ENCODE measurements at regions not wholly inside any gene's neighbourhood (a gene's known extent, or its start where the extent isn't known, plus 50 kb on each side); places are given as distances from the start of the nearest gene placed in this dataset.

DNA sequence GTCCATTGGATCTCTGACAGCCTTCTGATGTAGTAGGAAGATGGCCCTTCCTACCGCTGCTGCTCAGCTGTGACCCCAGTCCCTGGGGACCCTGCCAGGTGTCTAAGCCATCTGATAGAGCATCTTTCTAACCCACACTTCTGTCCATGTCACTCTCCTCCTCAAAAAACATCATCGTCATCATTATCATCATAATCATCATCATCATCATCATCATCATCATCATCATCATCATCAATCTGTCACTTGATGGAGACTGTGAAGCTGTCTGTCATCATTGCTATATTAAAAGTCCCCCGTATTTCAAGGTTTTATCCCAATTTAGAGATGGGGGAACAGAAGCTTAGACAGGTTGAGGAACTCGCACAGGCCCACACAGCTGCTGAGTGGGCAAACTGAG lies 75.1 kb upstream of the SLC6A11 start:
- DNase-seq (ENCODE audit: low read depth) = no peak

GRCh38 chr3:10741891-10742671 lies 73.9 kb upstream of the SLC6A11 start:
- DNase-seq (ENCODE audit: low read depth) = no peak

DNA sequence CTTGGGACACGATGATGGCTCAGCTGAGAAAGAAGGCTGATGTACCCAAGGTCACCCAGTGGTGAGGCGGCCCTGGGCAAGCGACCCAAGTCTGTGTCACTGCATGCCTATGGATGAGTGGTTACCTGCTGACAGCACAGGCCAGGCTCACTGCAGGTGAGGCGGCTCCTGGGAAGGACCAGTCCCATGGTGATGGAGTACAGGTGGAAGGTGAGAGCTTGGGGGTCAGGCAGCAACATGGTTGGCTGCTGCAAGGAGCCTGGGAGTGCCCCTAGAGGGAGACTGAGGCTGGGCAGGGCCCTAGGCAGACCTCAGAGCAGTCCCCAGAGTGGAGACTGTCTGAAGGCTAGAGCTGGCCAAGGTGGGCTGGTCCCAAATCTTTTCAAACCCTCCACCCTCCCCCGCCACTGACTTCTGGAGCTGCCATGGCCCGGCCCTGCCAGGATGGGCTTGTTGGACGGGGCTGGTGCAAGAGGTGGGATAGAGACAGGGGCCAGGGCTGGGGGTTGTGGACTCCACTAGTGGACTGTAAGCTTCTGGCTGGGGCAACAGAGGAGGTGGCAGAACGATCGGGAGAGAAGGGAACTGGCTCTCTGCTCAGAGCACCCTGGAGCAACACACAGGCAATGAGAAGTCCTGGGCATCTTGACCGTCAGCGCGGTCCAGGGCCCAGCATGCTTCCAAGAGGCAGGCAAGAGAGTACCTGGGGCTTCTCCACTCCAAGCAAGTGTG lies 72.5 kb upstream of the SLC6A11 start:
- no peak for DNase-seq (ENCODE audit: low read depth)

- no peak for DNase-seq (ENCODE audit: low read depth)
Measured at GRCh38 chr3:10744098-10744465, 71.9 kb upstream of the SLC6A11 start.

DNA sequence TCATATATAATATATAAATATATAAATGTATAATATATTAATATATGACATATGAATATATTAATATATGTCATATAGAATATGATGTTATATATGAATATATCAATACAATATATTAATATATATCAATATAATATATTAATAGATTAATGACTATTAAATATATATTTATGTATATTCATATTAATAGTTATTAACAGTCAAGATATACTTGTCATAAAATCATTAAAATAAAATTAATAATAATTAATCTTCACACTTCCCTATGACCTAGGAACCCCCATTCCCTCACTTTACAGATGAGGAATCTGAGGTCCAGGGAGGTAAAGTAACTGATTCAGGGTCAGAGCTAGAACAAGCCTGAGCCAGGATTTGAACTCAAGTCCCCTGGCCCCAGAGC lies 70.6 kb upstream of the SLC6A11 start:
- no peak for DNase-seq (ENCODE audit: low read depth)

DNA sequence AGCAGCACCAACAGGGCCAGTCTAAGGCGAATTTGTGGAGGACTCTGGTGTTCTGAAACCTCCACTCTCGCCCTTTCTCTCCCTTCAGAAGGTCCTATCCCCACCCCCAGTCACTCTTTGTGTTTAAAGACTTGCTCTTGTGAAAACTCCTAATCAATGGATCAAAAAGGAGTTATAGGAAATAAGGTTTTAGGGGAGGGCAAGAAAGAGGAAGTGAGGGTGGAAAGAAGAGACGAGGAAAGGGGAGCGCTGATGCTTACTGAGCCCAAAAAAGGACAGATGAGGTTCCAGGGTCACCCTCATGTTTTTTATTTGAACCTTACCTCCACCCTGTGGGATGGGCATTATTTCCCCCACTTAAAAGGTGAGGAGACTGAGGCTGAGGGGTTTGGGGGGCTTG lies 70.0 kb upstream of the SLC6A11 start:
- no peak for DNase-seq (ENCODE audit: low read depth)

- no peak for DNase-seq (ENCODE audit: low read depth)
Measured at GRCh38 chr3:10746684-10747083, 69.3 kb upstream of the SLC6A11 start.

- no peak for DNase-seq (ENCODE audit: low read depth)
Measured at GRCh38 chr3:10747341-10747740, 68.7 kb upstream of the SLC6A11 start.

- DNase-seq (ENCODE audit: low read depth) = no peak
Measured at GRCh38 chr3:10748040-10748439, 68.0 kb upstream of the SLC6A11 start.

GRCh38 chr3:10753964-10754363 lies 62.1 kb upstream of the SLC6A11 start:
- peak; percentile 9 for DNase-seq (ENCODE audit: low read depth)

GRCh38 chr3:10756546-10756945 lies 59.5 kb upstream of the SLC6A11 start:
- no peak for DNase-seq (ENCODE audit: low read depth)

DNA sequence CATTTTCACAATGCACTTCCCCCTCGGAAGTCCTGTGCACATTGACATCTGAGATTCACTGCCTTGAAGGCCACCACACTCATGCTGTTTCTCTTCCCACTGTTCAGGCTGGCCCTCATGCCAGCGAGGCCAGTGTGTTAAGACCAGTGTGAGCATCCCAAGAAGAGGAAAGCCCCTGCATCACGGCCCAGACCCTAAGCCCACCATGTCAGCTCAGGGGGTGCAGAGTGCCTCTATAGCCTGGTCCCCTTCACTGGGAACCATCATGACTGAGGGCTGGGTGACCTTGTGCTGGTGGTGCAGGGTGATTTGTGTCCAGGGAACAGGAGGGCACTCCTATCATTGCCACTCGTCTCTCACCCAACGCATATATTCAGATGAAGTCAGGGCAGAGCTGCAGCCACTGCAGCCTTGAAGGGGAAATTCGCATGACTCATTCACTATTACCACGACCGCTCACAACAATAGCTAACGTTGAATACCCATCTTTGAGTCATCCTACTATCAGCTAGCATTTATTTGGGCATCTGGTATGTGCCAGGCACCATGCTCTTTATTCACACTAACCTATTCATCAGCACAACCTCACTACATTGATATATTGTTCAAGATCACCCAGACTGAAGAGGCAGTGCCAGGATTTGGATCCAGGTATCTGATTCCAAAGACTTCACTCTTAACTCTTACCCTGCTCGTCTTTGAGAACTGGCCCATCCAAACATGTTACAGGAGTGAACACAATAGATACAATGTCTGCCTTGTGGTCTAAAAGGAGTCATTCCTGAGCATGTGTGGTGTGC lies 58.8 kb upstream of the SLC6A11 start:
- no peak for DNase-seq (ENCODE audit: low read depth)

DNA sequence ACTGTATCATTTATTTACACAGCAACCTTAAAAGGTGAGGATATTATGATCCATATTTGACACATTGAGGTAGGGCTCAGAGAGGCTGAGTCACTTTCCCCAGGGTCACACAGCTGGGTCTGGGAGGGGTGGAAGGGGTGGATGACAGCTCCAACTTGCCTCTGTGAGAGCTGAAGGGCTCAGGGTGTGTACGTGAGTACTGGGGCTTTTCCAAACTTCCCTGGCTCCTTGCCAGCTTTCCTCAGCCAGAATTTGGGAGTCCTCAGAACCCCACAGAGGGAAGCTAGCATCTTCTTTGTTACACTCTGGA lies 58.3 kb upstream of the SLC6A11 start:
- DNase-seq (ENCODE audit: low read depth) = no peak

- DNase-seq (ENCODE audit: low read depth) = no peak
Measured at GRCh38 chr3:10758304-10759037, 57.6 kb upstream of the SLC6A11 start.

DNA sequence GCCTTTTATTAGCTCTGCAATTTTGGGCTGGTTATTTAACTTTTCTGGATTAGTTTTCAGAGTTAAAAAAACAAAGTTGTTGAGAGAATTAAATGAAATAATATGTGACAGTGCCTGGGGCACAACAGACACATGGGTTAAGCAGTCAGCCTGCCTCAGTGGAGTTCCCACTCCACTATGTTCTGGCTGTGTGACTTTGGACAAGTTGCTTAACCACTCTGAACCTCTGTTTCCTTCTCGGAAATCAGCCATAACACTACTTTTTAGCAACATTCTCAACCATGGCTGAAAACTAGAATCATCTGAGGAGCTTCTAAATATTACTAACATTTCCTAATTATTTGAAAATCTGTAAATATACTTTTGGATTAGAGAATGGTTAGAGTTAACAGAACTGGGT lies 56.5 kb upstream of the SLC6A11 start:
- no peak for DNase-seq (ENCODE audit: low read depth)

- DNase-seq (ENCODE audit: low read depth) = no peak
Measured at GRCh38 chr3:10760199-10760598, 55.8 kb upstream of the SLC6A11 start.

GRCh38 chr3:10761583-10761982 lies 54.4 kb upstream of the SLC6A11 start:
- no peak for DNase-seq (ENCODE audit: low read depth)

DNA sequence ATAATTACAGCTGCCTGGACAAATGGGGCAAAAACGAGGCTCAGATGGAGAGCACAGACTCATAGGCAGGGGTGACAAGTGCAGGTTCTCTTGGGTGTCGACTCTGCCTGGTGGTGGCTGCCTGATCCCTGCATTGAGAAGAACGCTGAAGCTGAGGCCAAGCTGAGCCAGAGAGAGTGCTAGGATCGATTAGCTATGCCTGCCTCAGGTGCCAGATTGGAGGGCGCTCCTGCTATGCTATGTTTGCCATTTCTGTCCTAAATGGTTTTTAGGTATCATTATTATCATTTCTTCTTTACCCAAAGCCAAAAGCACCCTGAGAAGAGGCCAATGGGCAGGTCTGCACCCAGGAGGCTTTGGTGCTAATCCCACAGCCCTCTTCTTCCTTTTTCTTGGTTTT lies 53.9 kb upstream of the SLC6A11 start:
- no peak for DNase-seq (ENCODE audit: low read depth)

GRCh38 chr3:10762611-10763247 lies 53.3 kb upstream of the SLC6A11 start:
- DNase-seq (ENCODE audit: low read depth) = no peak

DNA sequence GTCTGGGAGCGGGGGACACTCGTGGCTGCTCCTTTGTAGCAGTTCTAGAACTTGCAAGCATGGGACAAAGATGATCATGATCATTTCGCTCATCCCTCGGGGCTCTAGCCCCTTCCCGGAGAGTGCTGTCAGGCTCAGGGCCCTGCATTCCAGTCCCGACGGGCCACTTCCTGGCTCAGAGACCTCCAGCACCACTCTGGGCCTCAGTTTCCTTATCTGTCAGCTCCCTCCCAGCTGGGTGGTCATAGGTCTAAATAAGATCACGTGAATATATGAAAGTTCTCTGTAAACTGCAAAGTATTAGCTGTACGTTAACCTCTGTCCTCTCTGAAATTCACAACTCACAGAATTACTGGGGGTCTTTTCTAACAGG lies 52.8 kb upstream of the SLC6A11 start:
- no peak for DNase-seq (ENCODE audit: low read depth)

DNA sequence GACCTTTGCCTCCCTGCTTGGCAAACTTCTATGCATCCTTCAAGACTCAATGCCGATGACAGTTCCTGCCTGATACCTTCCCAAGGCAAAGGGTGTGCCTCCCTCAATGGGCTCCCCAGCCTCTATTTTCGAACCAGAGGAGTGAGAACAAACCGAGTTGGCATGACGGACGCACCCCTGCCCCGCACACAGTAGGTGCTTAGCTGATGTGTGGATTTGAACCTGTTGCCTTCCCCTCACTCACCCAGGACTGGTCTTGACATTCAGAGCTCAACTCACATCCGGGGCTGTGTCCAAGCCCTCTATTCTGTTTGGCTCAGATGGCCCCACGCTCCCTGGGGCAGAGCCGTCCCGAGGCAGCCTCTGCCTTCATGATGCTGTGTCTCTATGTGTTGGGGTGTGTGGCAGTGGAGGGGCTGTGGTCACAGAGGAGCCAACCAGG lies 52.2 kb upstream of the SLC6A11 start:
- no peak for DNase-seq (ENCODE audit: low read depth)

All from stimulated activated CD8-positive, alpha-beta memory T cell treated with anti-CD3 and anti-CD28 coated beads, Interleukin-12 subunit alpha, Interleukin-12 subunit beta, amount 100 ng/mL, for 1 hour (primary cell).